K562 (cell line): ENCODE measurements at regions not wholly inside any gene's neighbourhood (a gene's known extent, or its start where the extent isn't known, plus 50 kb on each side); places are given as distances from the start of the nearest gene placed in this dataset.
A peak's percentile ranks its signal among the peaks of the same experiment; 100 is the strongest.

Source experiments
- ATAC-seq: fragments of 200-7000 bp; cut with Tn5 transposase; 3 replicates; pipeline ENCODE4 v1.9.1; 2020; ENCODE audit warnings: moderate library complexity
- BruUV-seq: library from RNA; stranded (reverse); fragments of 400-500 nt; replicated peaks from 2 replicates; lab custom pipeline; 2021; lab: Mats Ljungman, UMichigan
- CTCF ChIA-PET: fragments of 300-600 bp; formaldehyde crosslinking; extraction: SDS; loops from one replicate; lab custom pipeline; 2021; ENCODE audit warnings: low intra/inter-chr PET ratio; lab: Yijun Ruan, JAX
- POLR2A ChIA-PET: fragments of 300-600, 350-650 bp; sonication (Branson Sonifier 250); formaldehyde crosslinking; extraction: SDS; loops from one replicate; lab custom pipeline; 2021; ENCODE audit warnings: antibody characterized with exemption, inconsistent platforms; lab: Yijun Ruan, JAX
- DNase-seq, 4 experiments: peaks; one replicate each; pipeline versions ENCODE4 v3.0.0 to v3.0.0-alpha.2; 2011 to 2018; ENCODE audit warnings: low spot score in 3 of 4, mixed read lengths in 3 of 4; ENCODE audit errors: extremely low read depth in 1 of 4
- FAIRE-seq: peaks from 2 replicates; lab custom pipeline; 2011; peaks lifted over from hg19 to GRCh38; lab: Jason Lieb, UNC
- H2AFZ ChIP-seq: 2 replicates; pipeline ENCODE4 v1.6.0; 2011; ENCODE audit warnings: low read depth, low read length, control low read depth, inconsistent platforms
- H3K27ac ChIP-seq: fragments of 200-600 bp; 3 replicates; pipeline ENCODE4 v1.8.0; 2011; ENCODE audit warnings: low read depth, mild to moderate bottlenecking, control low read depth, inconsistent platforms, low read length, moderate library complexity, mixed read lengths; ENCODE audit errors: extremely low read depth
- H3K27me3 ChIP-seq, 2 experiments: fragments of 300-600 bp in 1 of 2; 2 replicates in 1 of 2; 3 replicates in 1 of 2; pipeline versions ENCODE4 v1.6.0 to v1.8.0; 2011; ENCODE audit warnings: inconsistent platforms in 2 of 2, low read length in 2 of 2, mild to moderate bottlenecking in 1 of 2, mixed read lengths in 1 of 2, moderate library complexity in 1 of 2; ENCODE audit not compliant: control insufficient read depth in 2 of 2, insufficient read depth in 2 of 2
- H3K36me3 ChIP-seq: fragments of 300-600 bp; 3 replicates; pipeline ENCODE4 v1.8.0; 2011; ENCODE audit warnings: mild to moderate bottlenecking, low read length, inconsistent platforms; ENCODE audit not compliant: control insufficient read depth, insufficient read depth
- H3K4me1 ChIP-seq, 2 experiments: fragments of 200-600 bp in 1 of 2; replicated peaks in 1 of 2; 2 replicates in 1 of 2; 3 replicates in 1 of 2; pipeline versions ENCODE4 v1.5.1 to v1.8.0; 2011; ENCODE audit warnings: inconsistent platforms in 2 of 2, low read length in 2 of 2, mild to moderate bottlenecking in 1 of 2, mixed read lengths in 1 of 2, moderate library complexity in 1 of 2; ENCODE audit not compliant: control insufficient read depth in 2 of 2, insufficient read depth in 2 of 2
- H3K4me2 ChIP-seq: 2 replicates; pipeline ENCODE4 v1.6.1; 2011; ENCODE audit warnings: low read length, control low read depth, inconsistent platforms, mixed read lengths; ENCODE audit not compliant: insufficient read depth
- H3K4me3 ChIP-seq: fragments of 200-600 bp; sonication (generic), shearing (Covaris generic); 2 replicates; pipeline ENCODE4 v1.5.1; 2016; ENCODE audit warnings: control low read depth, inconsistent platforms
- H3K79me2 ChIP-seq: fragments of 200-600 bp; 3 replicates; pipeline ENCODE4 v1.8.0; 2011; ENCODE audit warnings: low read length, inconsistent platforms; ENCODE audit not compliant: control insufficient read depth, insufficient read depth
- H3K9ac ChIP-seq, 2 experiments: 2 replicates each; pipeline versions ENCODE4 v1.6.0 to v1.6.1; 2011; ENCODE audit warnings: low read depth in 2 of 2, low read length in 2 of 2, control low read depth in 1 of 2, inconsistent platforms in 1 of 2, mild to moderate bottlenecking in 1 of 2, mixed read lengths in 1 of 2; ENCODE audit not compliant: insufficient read depth in 1 of 2
- H3K9me1 ChIP-seq: one replicate; pipeline ENCODE4 v1.6.0; 2011; ENCODE audit warnings: inconsistent platforms, mild to moderate bottlenecking, low read length, moderate library complexity; ENCODE audit not compliant: control insufficient read depth, insufficient read depth
- H3K9me3 ChIP-seq: replicated peaks from 2 replicates; pipeline ENCODE4 v1.5.1; 2011; ENCODE audit warnings: low read depth, low read length, inconsistent platforms; ENCODE audit not compliant: control insufficient read depth, insufficient read depth
- H4K20me1 ChIP-seq: replicated peaks from 2 replicates; pipeline ENCODE4 v1.6.1; 2011; ENCODE audit warnings: low read length, inconsistent platforms, mixed read lengths; ENCODE audit not compliant: control insufficient read depth, insufficient read depth
- HNRNPK ChIP-seq: fragments of 200-400 bp; formaldehyde crosslinking; IDR thresholded peaks from one replicate; pipeline ENCODE4 v1.6.1; 2018; ENCODE audit warnings: mild to moderate bottlenecking, low read depth, low read length; ENCODE audit not compliant: poor library complexity, severe bottlenecking
- JUN ChIP-seq, 2 experiments: sonication (generic) in 1 of 2; formaldehyde crosslinking in 1 of 2; IDR thresholded peaks; 2 replicates each; pipeline versions ENCODE4 v1.6.1 to v1.8.0; 2012 to 2022; ENCODE audit warnings: borderline replicate concordance in 2 of 2, mild to moderate bottlenecking in 2 of 2, improper control_type of control experiment in 1 of 2, low read depth in 1 of 2, low read length in 1 of 2, missing genetic modification reagents in 1 of 2
- MAFF ChIP-seq: IDR thresholded peaks from 2 replicates; pipeline ENCODE4 v1.6.1; 2012; ENCODE audit warnings: low read length, improper control_type of control experiment
- POLR2H ChIP-seq: IDR thresholded peaks from 2 replicates; pipeline ENCODE4 v1.6.1; 2016; ENCODE audit warnings: missing genetic modification characterization, low read depth, mild to moderate bottlenecking, control low read depth, missing compliant biosample characterization, moderate library complexity
- WGBS: fragments of 100-300 bp; shearing (Covaris generic); methylation state at CpG from one replicate; pipeline ENCODE4 v1.1.6; 2016; ENCODE audit warnings: low coverage, mixed read lengths; ENCODE audit not compliant: insufficient coverage; ENCODE audit errors: missing lambda C conversion rate; 5-methylcytosine and 5-hydroxymethylcytosine counted together
- in situ Hi-C: fragments of 300-500 bp; cut with MboI; formaldehyde crosslinking; loops from 4 replicates; pipeline ENCODE4 v1.15.0; 2018; ENCODE audit warnings: inconsistent platforms, mixed read lengths
- intact Hi-C: fragments of 100-400 bp; cut with micrococcal nuclease; formaldehyde crosslinking; loops from 2 replicates; pipeline ENCODE4 v1.14.2; 2022
- TF ChIP-seq, protein P1 (sequence below): fragments of 450-650 bp; IDR thresholded peaks from 2 replicates; pipeline ENCODE4 v1.6.1; 2016; ENCODE audit warnings: borderline replicate concordance
- TF ChIP-seq, protein P2 (sequence below): fragments of 150-350 bp; IDR thresholded peaks from 2 replicates; pipeline ENCODE4 v1.6.1; 2014; ENCODE audit warnings: low read depth, mild to moderate bottlenecking, low read length, borderline replicate concordance
- TF ChIP-seq, protein P3 (sequence below), 2 experiments: IDR thresholded peaks in 1 of 2; conservative IDR thresholded peaks in 1 of 2; 2 replicates each; pipeline ENCODE4 v1.6.1; 2016; ENCODE audit warnings: low read depth in 2 of 2, mild to moderate bottlenecking in 1 of 2, missing compliant biosample characterization in 1 of 2, missing genetic modification characterization in 1 of 2, moderate library complexity in 1 of 2

DNA sequence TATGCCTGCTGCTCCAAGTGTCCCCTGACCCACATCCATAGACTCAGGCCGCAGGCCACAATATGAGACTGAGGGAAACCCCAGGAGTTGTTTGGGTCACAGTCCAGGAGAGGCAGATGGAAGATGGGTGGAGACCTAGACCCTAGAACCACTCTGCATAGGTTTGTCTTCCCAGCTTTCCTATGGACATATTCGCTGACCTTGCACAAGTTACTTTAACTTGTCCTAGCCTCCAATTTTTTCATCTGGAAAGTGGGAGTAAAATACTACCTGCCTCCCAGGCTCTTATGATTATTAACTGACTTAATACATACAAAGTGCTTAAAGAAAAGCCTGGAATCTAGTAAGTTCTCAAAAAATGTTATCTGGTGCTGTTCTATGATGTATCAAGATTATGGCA, 157.1 kb upstream of the IFNG-AS1 start (continued):
- TF ChIP-seq, protein P1, sequence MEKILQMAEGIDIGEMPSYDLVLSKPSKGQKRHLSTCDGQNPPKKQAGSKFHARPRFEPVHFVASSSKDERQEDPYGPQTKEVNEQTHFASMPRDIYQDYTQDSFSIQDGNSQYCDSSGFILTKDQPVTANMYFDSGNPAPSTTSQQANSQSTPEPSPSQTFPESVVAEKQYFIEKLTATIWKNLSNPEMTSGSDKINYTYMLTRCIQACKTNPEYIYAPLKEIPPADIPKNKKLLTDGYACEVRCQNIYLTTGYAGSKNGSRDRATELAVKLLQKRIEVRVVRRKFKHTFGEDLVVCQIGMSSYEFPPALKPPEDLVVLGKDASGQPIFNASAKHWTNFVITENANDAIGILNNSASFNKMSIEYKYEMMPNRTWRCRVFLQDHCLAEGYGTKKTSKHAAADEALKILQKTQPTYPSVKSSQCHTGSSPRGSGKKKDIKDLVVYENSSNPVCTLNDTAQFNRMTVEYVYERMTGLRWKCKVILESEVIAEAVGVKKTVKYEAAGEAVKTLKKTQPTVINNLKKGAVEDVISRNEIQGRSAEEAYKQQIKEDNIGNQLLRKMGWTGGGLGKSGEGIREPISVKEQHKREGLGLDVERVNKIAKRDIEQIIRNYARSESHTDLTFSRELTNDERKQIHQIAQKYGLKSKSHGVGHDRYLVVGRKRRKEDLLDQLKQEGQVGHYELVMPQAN, result no peak
- TF ChIP-seq, protein P2, sequence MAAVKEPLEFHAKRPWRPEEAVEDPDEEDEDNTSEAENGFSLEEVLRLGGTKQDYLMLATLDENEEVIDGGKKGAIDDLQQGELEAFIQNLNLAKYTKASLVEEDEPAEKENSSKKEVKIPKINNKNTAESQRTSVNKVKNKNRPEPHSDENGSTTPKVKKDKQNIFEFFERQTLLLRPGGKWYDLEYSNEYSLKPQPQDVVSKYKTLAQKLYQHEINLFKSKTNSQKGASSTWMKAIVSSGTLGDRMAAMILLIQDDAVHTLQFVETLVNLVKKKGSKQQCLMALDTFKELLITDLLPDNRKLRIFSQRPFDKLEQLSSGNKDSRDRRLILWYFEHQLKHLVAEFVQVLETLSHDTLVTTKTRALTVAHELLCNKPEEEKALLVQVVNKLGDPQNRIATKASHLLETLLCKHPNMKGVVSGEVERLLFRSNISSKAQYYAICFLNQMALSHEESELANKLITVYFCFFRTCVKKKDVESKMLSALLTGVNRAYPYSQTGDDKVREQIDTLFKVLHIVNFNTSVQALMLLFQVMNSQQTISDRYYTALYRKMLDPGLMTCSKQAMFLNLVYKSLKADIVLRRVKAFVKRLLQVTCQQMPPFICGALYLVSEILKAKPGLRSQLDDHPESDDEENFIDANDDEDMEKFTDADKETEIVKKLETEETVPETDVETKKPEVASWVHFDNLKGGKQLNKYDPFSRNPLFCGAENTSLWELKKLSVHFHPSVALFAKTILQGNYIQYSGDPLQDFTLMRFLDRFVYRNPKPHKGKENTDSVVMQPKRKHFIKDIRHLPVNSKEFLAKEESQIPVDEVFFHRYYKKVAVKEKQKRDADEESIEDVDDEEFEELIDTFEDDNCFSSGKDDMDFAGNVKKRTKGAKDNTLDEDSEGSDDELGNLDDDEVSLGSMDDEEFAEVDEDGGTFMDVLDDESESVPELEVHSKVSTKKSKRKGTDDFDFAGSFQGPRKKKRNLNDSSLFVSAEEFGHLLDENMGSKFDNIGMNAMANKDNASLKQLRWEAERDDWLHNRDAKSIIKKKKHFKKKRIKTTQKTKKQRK, result no peak
- TF ChIP-seq MAFF, result peak; percentile 36

DNA sequence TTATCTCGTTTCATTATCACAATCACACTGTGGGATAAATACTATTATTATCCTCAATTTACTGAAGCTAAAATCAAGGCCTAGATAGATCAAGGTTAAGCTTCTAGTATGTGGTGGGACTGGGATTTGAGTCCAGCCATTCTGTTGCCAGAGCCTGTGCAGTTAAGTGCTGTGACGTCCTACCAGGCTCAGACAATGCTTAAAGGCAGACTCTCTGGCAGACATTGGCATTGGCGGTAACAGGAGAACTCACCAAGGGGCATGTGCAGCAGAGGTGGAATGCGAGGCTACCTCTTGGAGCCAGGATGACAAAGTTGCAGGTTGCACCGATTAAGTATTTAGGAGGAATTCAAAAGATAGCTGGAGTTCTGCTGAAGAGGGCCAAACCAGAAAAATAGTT, 155.6 kb upstream of the IFNG-AS1 start:
- H3K79me2 ChIP-seq, result no peaks in the 10 kb centered on the region
- WGBS, result 3% methylated on average over 5 of the region's 5 CpGs
- no peak for FAIRE-seq
- H3K9me1 ChIP-seq, result no peaks in the 10 kb centered on the region
- BruUV-seq, result no TSS peak
- no peak overlapping the region for H3K4me2 ChIP-seq
- H2AFZ ChIP-seq, result no peak overlapping the region
- ChIA-PET CTCF (no interaction called here), POLR2A (no interaction called here)
- no peak overlapping the region for H3K9ac ChIP-seq
- no peak overlapping the region for H3K27ac ChIP-seq
- no peak for ATAC-seq
- H3K36me3 ChIP-seq, result no peaks in the 10 kb centered on the region
- no peaks in the 10 kb centered on the region for H3K4me1 ChIP-seq
- no peaks in the 10 kb centered on the region for H3K27me3 ChIP-seq
- in situ Hi-C loops, result no loop called here
- H3K9me3 ChIP-seq, result no peaks in the 10 kb centered on the region
- H4K20me1 ChIP-seq, result no peaks in the 10 kb centered on the region
- H3K4me3 ChIP-seq, result no peak overlapping the region
- DNase-seq, result no peak
- TF ChIP-seq, protein P3, sequence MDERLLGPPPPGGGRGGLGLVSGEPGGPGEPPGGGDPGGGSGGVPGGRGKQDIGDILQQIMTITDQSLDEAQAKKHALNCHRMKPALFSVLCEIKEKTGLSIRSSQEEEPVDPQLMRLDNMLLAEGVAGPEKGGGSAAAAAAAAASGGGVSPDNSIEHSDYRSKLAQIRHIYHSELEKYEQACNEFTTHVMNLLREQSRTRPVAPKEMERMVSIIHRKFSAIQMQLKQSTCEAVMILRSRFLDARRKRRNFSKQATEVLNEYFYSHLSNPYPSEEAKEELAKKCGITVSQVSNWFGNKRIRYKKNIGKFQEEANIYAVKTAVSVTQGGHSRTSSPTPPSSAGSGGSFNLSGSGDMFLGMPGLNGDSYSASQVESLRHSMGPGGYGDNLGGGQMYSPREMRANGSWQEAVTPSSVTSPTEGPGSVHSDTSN (CRISPR knock-in tag; IDR thresholded peaks at IDR 0.05; ENCODE audit: low read depth), result no peak
- TF ChIP-seq, protein P3 (tag; conservative IDR thresholded peaks at IDR 0.05; ENCODE audit: low read depth), result no peak
- no peak for TF ChIP-seq HNRNPK
- TF ChIP-seq JUN (IDR thresholded peaks at IDR 0.05; ENCODE audit: borderline replicate concordance, low read depth, low read length), result no peak
- TF ChIP-seq JUN (CRISPR knock-in tag; IDR thresholded peaks at IDR 0.05; ENCODE audit: borderline replicate concordance), result no peak
- no peak for TF ChIP-seq POLR2H (tag)
- TF ChIP-seq, all 486 proteins: peak for 0
- intact Hi-C loops, result no loop called here
